ENCODE measurements at regions not wholly inside any gene's neighbourhood (a gene's known extent, or its start where the extent isn't known, plus 50 kb on each side); places are given as distances from the start of the nearest gene placed in this dataset.

DNA sequence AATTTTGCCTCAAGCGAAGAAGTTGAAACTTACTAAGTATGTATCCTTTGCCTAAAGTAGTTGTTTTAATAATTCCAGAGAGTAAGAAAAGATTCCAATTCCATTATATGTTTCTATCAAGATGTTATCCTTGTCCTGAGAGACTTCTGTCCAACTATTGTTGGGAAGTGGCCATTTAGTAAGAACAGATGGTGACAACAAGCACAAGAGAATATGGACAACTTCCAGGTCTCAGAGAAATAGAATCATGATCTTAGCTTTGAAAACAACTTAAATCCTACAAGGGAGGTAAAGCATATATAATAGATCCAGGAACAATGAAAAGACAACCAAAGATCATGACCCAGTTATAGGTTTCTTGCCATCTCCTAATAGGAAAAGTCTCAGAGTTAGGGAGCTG is 486.6 kb upstream of the PCDH10 start:
- Histone ChIP-seq H3K36me3 (no peaks in the 10 kb centered on the region), H3K9me3 (no peaks in the 10 kb centered on the region), H3K27me3 (no peaks in the 10 kb centered on the region), H3K4me1 (no peaks in the 10 kb centered on the region), H3K27ac (no peak overlapping the region), H3K4me3 (no peak overlapping the region)
- intact Hi-C loops (cut with DNase I; ENCODE audit: low total_unique reads), result no loop called here
- no peak for DNase-seq (ENCODE audit: low spot score in 2 of 2)
- no peak for TF ChIP-seq POLR2AphosphoS5 (IDR thresholded peaks at IDR 0.05)
- no peak for TF ChIP-seq POLR2A (IDR thresholded peaks at IDR 0.05)
- TF ChIP-seq, protein P1, sequence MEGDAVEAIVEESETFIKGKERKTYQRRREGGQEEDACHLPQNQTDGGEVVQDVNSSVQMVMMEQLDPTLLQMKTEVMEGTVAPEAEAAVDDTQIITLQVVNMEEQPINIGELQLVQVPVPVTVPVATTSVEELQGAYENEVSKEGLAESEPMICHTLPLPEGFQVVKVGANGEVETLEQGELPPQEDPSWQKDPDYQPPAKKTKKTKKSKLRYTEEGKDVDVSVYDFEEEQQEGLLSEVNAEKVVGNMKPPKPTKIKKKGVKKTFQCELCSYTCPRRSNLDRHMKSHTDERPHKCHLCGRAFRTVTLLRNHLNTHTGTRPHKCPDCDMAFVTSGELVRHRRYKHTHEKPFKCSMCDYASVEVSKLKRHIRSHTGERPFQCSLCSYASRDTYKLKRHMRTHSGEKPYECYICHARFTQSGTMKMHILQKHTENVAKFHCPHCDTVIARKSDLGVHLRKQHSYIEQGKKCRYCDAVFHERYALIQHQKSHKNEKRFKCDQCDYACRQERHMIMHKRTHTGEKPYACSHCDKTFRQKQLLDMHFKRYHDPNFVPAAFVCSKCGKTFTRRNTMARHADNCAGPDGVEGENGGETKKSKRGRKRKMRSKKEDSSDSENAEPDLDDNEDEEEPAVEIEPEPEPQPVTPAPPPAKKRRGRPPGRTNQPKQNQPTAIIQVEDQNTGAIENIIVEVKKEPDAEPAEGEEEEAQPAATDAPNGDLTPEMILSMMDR (IDR thresholded peaks at IDR 0.05), result no peak

DNA sequence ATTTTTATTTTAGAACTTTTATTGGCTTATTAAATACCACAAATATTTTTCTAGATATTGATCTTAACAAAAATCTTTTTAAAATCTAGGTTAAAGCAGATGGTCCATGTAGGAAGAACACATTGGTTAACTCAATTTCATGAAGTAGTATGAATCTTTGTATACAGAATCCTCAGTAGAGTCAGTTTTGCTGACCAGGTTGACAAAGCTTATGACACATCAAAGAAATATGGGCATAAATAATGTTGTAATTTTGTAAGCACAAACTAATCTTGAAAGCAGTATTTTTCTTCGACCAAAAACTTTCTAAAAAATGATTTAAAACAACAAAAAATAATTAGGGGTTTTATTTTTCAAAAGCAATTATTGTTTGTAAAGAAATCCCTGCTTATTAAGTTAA is 479.3 kb upstream of the PCDH10 start:
- Histone ChIP-seq H3K9me3 (no peaks in the 10 kb centered on the region), H3K27me3 (no peaks in the 10 kb centered on the region), H3K4me1 (no peaks in the 10 kb centered on the region), H3K36me3 (no peaks in the 10 kb centered on the region), H3K27ac (no peak overlapping the region), H3K4me3 (no peak overlapping the region)
- intact Hi-C loops (cut with DNase I; ENCODE audit: low total_unique reads), result no loop called here
- DNase-seq (ENCODE audit: low spot score in 2 of 2), result no peak
- TF ChIP-seq POLR2AphosphoS5 (IDR thresholded peaks at IDR 0.05) (no peak), POLR2A (IDR thresholded peaks at IDR 0.05) (no peak)
- TF ChIP-seq, protein P1 (IDR thresholded peaks at IDR 0.05), result no peak

DNA sequence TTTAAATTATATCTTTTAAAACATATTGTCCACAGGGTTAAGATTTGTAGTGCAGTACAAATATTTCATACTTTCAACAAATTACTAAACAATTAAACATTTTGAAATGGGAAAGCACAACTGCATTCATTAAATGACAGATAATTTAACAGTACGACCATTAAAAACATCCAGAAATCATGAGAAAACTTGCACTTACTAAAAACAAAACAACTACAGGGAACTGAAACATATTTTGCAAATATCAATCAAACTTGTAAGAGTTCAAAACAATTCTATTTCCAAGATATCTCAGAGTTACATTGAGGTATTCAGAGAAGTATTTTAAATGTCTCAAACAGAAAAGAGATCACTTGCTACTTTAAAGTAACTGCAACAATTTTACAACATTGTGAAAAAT is 478.5 kb upstream of the PCDH10 start:
- Histone ChIP-seq H3K36me3 (no peaks in the 10 kb centered on the region), H3K9me3 (no peaks in the 10 kb centered on the region), H3K27ac (no peak overlapping the region), H3K4me3 (no peak overlapping the region), H3K4me1 (no peaks in the 10 kb centered on the region), H3K27me3 (no peaks in the 10 kb centered on the region)
- TF ChIP-seq POLR2AphosphoS5 (IDR thresholded peaks at IDR 0.05) (no peak), POLR2A (IDR thresholded peaks at IDR 0.05) (no peak)
- intact Hi-C loops (cut with DNase I; ENCODE audit: low total_unique reads), result no loop called here
- DNase-seq (ENCODE audit: low spot score in 2 of 2), result no peak

DNA sequence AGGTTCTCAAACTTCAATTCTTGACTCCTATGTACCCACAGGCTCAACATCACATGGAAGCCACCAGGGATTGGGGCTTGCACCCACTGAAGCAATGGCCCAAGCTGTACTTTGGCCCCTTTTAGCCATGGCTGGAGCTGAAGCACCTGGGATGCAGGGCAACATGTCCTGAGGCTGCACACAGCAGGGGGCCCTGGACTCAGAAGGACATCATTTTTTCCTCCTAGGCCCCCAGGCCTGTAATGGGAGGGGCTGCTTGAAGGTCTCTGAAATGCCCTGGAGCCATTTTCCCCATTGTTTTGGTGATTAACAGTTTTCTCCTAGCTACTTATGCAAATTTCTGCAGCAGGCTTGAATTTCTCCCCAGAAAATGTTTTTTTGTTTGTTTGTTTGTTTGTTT is 465.1 kb upstream of the PCDH10 start:
- peaks cover 4 to 16% of the 10 kb centered on the region in 2 donors for H3K9me3 ChIP-seq
- no peaks in the 10 kb centered on the region for H3K36me3 ChIP-seq
- H3K27me3 ChIP-seq, result no peaks in the 10 kb centered on the region
- intact Hi-C loops (cut with DNase I; ENCODE audit: low total_unique reads), result no loop called here
- H3K4me3 ChIP-seq, result no peak overlapping the region
- no peak overlapping the region for H3K27ac ChIP-seq
- no peak for DNase-seq (ENCODE audit: low spot score in 2 of 2)
- H3K4me1 ChIP-seq, result no peaks in the 10 kb centered on the region
- TF ChIP-seq POLR2AphosphoS5 (IDR thresholded peaks at IDR 0.05) (no peak), POLR2A (IDR thresholded peaks at IDR 0.05) (no peak)
- TF ChIP-seq, protein P1 (IDR thresholded peaks at IDR 0.05), result no peak

DNA sequence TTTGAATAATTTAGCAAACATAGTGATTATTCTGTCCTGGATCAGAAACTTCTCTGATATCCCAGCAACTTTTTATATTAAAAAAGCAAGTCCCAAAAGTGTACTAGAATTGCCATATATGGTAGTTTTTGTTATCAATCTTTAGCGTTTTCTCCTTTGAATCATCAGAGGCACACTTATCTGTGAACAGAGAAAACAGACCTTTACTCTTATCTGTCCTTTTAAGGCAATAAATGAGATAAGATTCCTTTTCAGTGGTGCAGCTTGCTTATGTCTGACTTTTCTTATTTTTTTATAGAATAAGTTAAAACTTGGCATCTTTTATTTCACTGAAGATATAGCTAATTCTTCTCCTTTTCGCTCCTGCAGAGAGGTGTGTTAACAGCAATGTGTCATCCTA is 458.1 kb upstream of the PCDH10 start:
- intact Hi-C loops (cut with DNase I; ENCODE audit: low total_unique reads), result no loop called here
- H3K4me3 ChIP-seq, result no peak overlapping the region
- H3K4me1 ChIP-seq, result no peaks in the 10 kb centered on the region
- TF ChIP-seq, protein P1 (IDR thresholded peaks at IDR 0.05), result no peak
- DNase-seq (ENCODE audit: low spot score in 2 of 2), result no peak
- H3K9me3 ChIP-seq, result no peaks in the 10 kb centered on the region
- no peak overlapping the region for H3K27ac ChIP-seq
- no peaks in the 10 kb centered on the region for H3K27me3 ChIP-seq
- H3K36me3 ChIP-seq, result no peaks in the 10 kb centered on the region

DNA sequence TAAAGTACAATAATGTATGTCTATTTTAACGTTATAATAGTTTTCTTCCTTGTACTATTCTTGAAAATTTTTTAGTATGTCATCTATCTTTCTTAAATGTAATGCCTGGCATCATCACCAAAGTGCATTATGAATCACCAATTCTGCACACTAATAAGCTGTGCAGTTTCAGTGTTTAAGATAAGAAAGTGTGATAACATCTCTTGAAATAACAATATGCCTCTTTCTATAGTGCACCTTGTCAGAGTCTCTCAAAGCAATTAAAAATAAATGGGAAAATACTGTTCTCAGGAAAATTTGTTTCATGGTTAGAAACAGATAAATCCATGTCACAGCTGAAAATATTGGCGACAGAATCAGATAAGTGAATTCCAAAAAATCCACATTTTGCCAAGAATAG is 457.4 kb upstream of the PCDH10 start:
- intact Hi-C loops (cut with DNase I; ENCODE audit: low total_unique reads), result no loop called here
- Histone ChIP-seq H3K4me1 (no peaks in the 10 kb centered on the region), H3K27ac (no peak overlapping the region), H3K36me3 (no peaks in the 10 kb centered on the region), H3K4me3 (no peak overlapping the region), H3K27me3 (no peaks in the 10 kb centered on the region), H3K9me3 (no peaks in the 10 kb centered on the region)
- no peak for TF ChIP-seq POLR2A (IDR thresholded peaks at IDR 0.05)
- TF ChIP-seq POLR2AphosphoS5 (IDR thresholded peaks at IDR 0.05), result no peak
- TF ChIP-seq, protein P1 (IDR thresholded peaks at IDR 0.05), result no peak
- DNase-seq (ENCODE audit: low spot score in 2 of 2), result no peak

Data from breast epithelium (tissue), 4 donors.